ENCODE measurements at regions not wholly inside any gene's neighbourhood (a gene's known extent, or its start where the extent isn't known, plus 50 kb on each side); places are given as distances from the start of the nearest gene placed in this dataset.

GRCh38 chr3:154486949-154487348 is 57.0 kb upstream of the GPR149 start:
- TF ChIP-seq CTCF (IDR thresholded peaks at IDR 0.05) (no peak), POLR2A (IDR thresholded peaks at IDR 0.05) (no peak)

All from testis (tissue), 2 donors.